ENCODE measurements at regions not wholly inside any gene's neighbourhood (a gene's known extent, or its start where the extent isn't known, plus 50 kb on each side); places are given as distances from the start of the nearest gene placed in this dataset.

GRCh38 chr4:110933341-110933740 is 310.5 kb upstream of the PITX2 start:
- no peak overlapping the region for H3K27ac Mint-ChIP-seq
- H3K36me3 Mint-ChIP-seq = no peaks in the 10 kb centered on the region
- no peak for DNase-seq
- no peaks in the 10 kb centered on the region for H3K4me1 Mint-ChIP-seq
- H3K4me3 Mint-ChIP-seq = no peak overlapping the region
- H3K9me3 Mint-ChIP-seq = peaks cover 0 to 3% (median 0%) of the 10 kb centered on the region in 7 donors
- no peaks in the 10 kb centered on the region for H3K27me3 Mint-ChIP-seq
- ATAC-seq (ENCODE audit: low read depth in 2 of 2) = no peak

GRCh38 chr4:110944501-110944900 is 321.6 kb upstream of the PITX2 start:
- H3K36me3 Mint-ChIP-seq = no peaks in the 10 kb centered on the region
- H3K4me3 Mint-ChIP-seq = no peak overlapping the region
- no peak for ATAC-seq (ENCODE audit: low read depth in 2 of 2)
- no peaks in the 10 kb centered on the region for H3K4me1 Mint-ChIP-seq
- DNase-seq = no peak
- peaks cover 0 to 8% (median 0%) of the 10 kb centered on the region in 7 donors for H3K9me3 Mint-ChIP-seq
- no peak overlapping the region for H3K27ac Mint-ChIP-seq
- no peaks in the 10 kb centered on the region for H3K27me3 Mint-ChIP-seq

- ATAC-seq (ENCODE audit: low read depth in 2 of 2) (no peak), DNase-seq (no peak)
- Mint-ChIP-seq H3K4me3 (no peak overlapping the region), H3K27ac (no peak overlapping the region), H3K27me3 (no peaks in the 10 kb centered on the region), H3K36me3 (no peaks in the 10 kb centered on the region), H3K9me3 (no peaks in the 10 kb centered on the region), H3K4me1 (no peaks in the 10 kb centered on the region)
These were observed 322.7 kb upstream of the PITX2 start for GRCh38 chr4:110945600-110945999.

GRCh38 chr4:110949542-110949941 is 326.7 kb upstream of the PITX2 start:
- no peak overlapping the region for H3K4me3 Mint-ChIP-seq
- no peak for ATAC-seq (ENCODE audit: low read depth in 2 of 2)
- no peaks in the 10 kb centered on the region for H3K4me1 Mint-ChIP-seq
- H3K27me3 Mint-ChIP-seq = no peaks in the 10 kb centered on the region
- no peaks in the 10 kb centered on the region for H3K36me3 Mint-ChIP-seq
- H3K9me3 Mint-ChIP-seq = no peaks in the 10 kb centered on the region
- DNase-seq = no peak
- no peak overlapping the region for H3K27ac Mint-ChIP-seq

- H3K27ac Mint-ChIP-seq = no peak overlapping the region
- no peaks in the 10 kb centered on the region for H3K36me3 Mint-ChIP-seq
- DNase-seq (no peak), ATAC-seq (ENCODE audit: low read depth in 2 of 2) (no peak)
- H3K27me3 Mint-ChIP-seq = no peaks in the 10 kb centered on the region
- H3K9me3 Mint-ChIP-seq = no peaks in the 10 kb centered on the region
- H3K4me3 Mint-ChIP-seq = no peak overlapping the region
- no peaks in the 10 kb centered on the region for H3K4me1 Mint-ChIP-seq
These were observed 327.9 kb upstream of the PITX2 start for GRCh38 chr4:110950731-110951130.

GRCh38 chr4:110953191-110953590 is 330.3 kb upstream of the PITX2 start:
- Mint-ChIP-seq H3K27ac (no peak overlapping the region), H3K4me1 (no peaks in the 10 kb centered on the region), H3K4me3 (no peak overlapping the region), H3K36me3 (no peaks in the 10 kb centered on the region), H3K27me3 (no peaks in the 10 kb centered on the region), H3K9me3 (no peaks in the 10 kb centered on the region)
- DNase-seq (no peak), ATAC-seq (ENCODE audit: low read depth in 2 of 2) (no peak)

- no peak for ATAC-seq (ENCODE audit: low read depth in 2 of 2)
- no peaks in the 10 kb centered on the region for H3K36me3 Mint-ChIP-seq
- no peaks in the 10 kb centered on the region for H3K9me3 Mint-ChIP-seq
- no peak for DNase-seq
- no peak overlapping the region for H3K27ac Mint-ChIP-seq
- H3K4me3 Mint-ChIP-seq = no peak overlapping the region
- no peaks in the 10 kb centered on the region for H3K4me1 Mint-ChIP-seq
- H3K27me3 Mint-ChIP-seq = no peaks in the 10 kb centered on the region
These were observed 331.0 kb upstream of the PITX2 start for GRCh38 chr4:110953898-110954297.

- ATAC-seq (ENCODE audit: low read depth in 2 of 2) (no peak), DNase-seq (no peak)
- H3K27me3 Mint-ChIP-seq = no peaks in the 10 kb centered on the region
- no peaks in the 10 kb centered on the region for H3K36me3 Mint-ChIP-seq
- no peak overlapping the region for H3K4me3 Mint-ChIP-seq
- no peaks in the 10 kb centered on the region for H3K9me3 Mint-ChIP-seq
- H3K4me1 Mint-ChIP-seq = no peaks in the 10 kb centered on the region
- no peak overlapping the region for H3K27ac Mint-ChIP-seq
These were observed 332.9 kb upstream of the PITX2 start for GRCh38 chr4:110955748-110956147.

- DNase-seq (no peak), ATAC-seq (ENCODE audit: low read depth in 2 of 2) (no peak)
- H3K4me1 Mint-ChIP-seq = no peaks in the 10 kb centered on the region
- no peaks in the 10 kb centered on the region for H3K36me3 Mint-ChIP-seq
- peaks cover 0 to 4% (median 0%) of the 10 kb centered on the region in 3 donors for H3K27me3 Mint-ChIP-seq
- no peak overlapping the region for H3K27ac Mint-ChIP-seq
- no peak overlapping the region for H3K4me3 Mint-ChIP-seq
- no peaks in the 10 kb centered on the region for H3K9me3 Mint-ChIP-seq
These were observed 336.3 kb upstream of the PITX2 start for GRCh38 chr4:110959041-110959643.

- no peak for DNase-seq
- no peak for ATAC-seq (ENCODE audit: low read depth in 2 of 2)
- Mint-ChIP-seq H3K27ac (no peak overlapping the region), H3K36me3 (no peaks in the 10 kb centered on the region), H3K27me3 (peaks cover 0 to 4% (median 0%) of the 10 kb centered on the region in 3 donors), H3K9me3 (no peaks in the 10 kb centered on the region), H3K4me1 (no peaks in the 10 kb centered on the region), H3K4me3 (no peak overlapping the region)
These were observed 338.2 kb upstream of the PITX2 start for GRCh38 chr4:110961066-110961465.

- H3K36me3 Mint-ChIP-seq = no peaks in the 10 kb centered on the region
- ATAC-seq (ENCODE audit: low read depth in 2 of 2) = no peak
- no peak overlapping the region for H3K4me3 Mint-ChIP-seq
These were observed 339.7 kb upstream of the PITX2 start for GRCh38 chr4:110962616-110963015.

GRCh38 chr4:110963662-110964280 is 340.9 kb upstream of the PITX2 start:
- no peaks in the 10 kb centered on the region for H3K9me3 Mint-ChIP-seq
- H3K27ac Mint-ChIP-seq = no peak overlapping the region
- ATAC-seq (ENCODE audit: low read depth in 2 of 2) (no peak), DNase-seq (no peak)
- no peak overlapping the region for H3K4me3 Mint-ChIP-seq
- no peaks in the 10 kb centered on the region for H3K36me3 Mint-ChIP-seq
- no peaks in the 10 kb centered on the region for H3K4me1 Mint-ChIP-seq
- H3K27me3 Mint-ChIP-seq = peaks cover 0 to 4% (median 0%) of the 10 kb centered on the region in 3 donors

More at GRCh38 chr4:110962616-110963015, 339.7 kb upstream of the PITX2 start:
- Mint-ChIP-seq H3K27me3 (peaks cover 0 to 4% (median 0%) of the 10 kb centered on the region in 3 donors), H3K4me1 (no peaks in the 10 kb centered on the region), H3K27ac (no peak overlapping the region), H3K9me3 (no peaks in the 10 kb centered on the region)
- DNase-seq = no peak

GRCh38 chr4:110967936-110968335 is 345.1 kb upstream of the PITX2 start:
- Mint-ChIP-seq H3K9me3 (no peaks in the 10 kb centered on the region), H3K4me1 (no peaks in the 10 kb centered on the region), H3K4me3 (no peak overlapping the region), H3K36me3 (no peaks in the 10 kb centered on the region), H3K27me3 (no peaks in the 10 kb centered on the region), H3K27ac (no peak overlapping the region)
- ATAC-seq (ENCODE audit: low read depth in 2 of 2) = no peak
- DNase-seq = no peak

- Mint-ChIP-seq H3K4me3 (no peak overlapping the region), H3K27me3 (no peaks in the 10 kb centered on the region), H3K27ac (no peak overlapping the region), H3K36me3 (no peaks in the 10 kb centered on the region), H3K4me1 (no peaks in the 10 kb centered on the region), H3K9me3 (no peaks in the 10 kb centered on the region)
- no peak for ATAC-seq (ENCODE audit: low read depth in 2 of 2)
- DNase-seq = no peak
These were observed 347.8 kb upstream of the PITX2 start for GRCh38 chr4:110970642-110971041.

- Mint-ChIP-seq H3K4me3 (no peak overlapping the region), H3K27ac (no peak overlapping the region), H3K4me1 (no peaks in the 10 kb centered on the region), H3K27me3 (no peaks in the 10 kb centered on the region), H3K9me3 (peaks cover 0 to 5% (median 0%) of the 10 kb centered on the region in 7 donors), H3K36me3 (no peaks in the 10 kb centered on the region)
- DNase-seq (no peak), ATAC-seq (ENCODE audit: low read depth in 2 of 2) (no peak)
These were observed 352.5 kb upstream of the PITX2 start for GRCh38 chr4:110975338-110975737.

Measured in naive B cell (primary cell).